ENCODE measurements at regions not wholly inside any gene's neighbourhood (a gene's known extent, or its start where the extent isn't known, plus 50 kb on each side); places are given as distances from the start of the nearest gene placed in this dataset.

GRCh38 chr4:151855747-151856146, 94.9 kb upstream of the GATB start:
- Histone ChIP-seq H3K4me1 (ENCODE audit: control insufficient read depth, insufficient read depth, low read length) (no peaks in the 10 kb centered on the region), H3K27ac (ENCODE audit: extremely low read depth, low read depth, low read length) (no peak overlapping the region), H3K4me3 (ENCODE audit: low read depth, low read length) (no peak overlapping the region), H3K9me3 (ENCODE audit: control insufficient read depth, insufficient read depth, low read depth, low read length) (no peaks in the 10 kb centered on the region), H3K36me3 (ENCODE audit: control insufficient read depth in 2 of 2, insufficient read depth in 1 of 2, low read length in 2 of 2) (no peaks in the 10 kb centered on the region)
- TF ChIP-seq ZNF10 (tag by site-specific recombination; IDR thresholded peaks at IDR 0.05) = no peak
- TF ChIP-seq KLF10 (tag by site-specific recombination; IDR thresholded peaks at IDR 0.05) = no peak
- no peak for TF ChIP-seq ZSCAN4 (tag by site-specific recombination; IDR thresholded peaks at IDR 0.05)
- TF ChIP-seq KLF16 (tag by site-specific recombination; IDR thresholded peaks at IDR 0.05) = no peak
- no peak for TF ChIP-seq ATF2 (tag by site-specific recombination; IDR thresholded peaks at IDR 0.05; ENCODE audit: low read depth)
- TF ChIP-seq ZNF16 (tag by site-specific recombination; IDR thresholded peaks at IDR 0.05; ENCODE audit: low read depth) = no peak
- no peak for TF ChIP-seq PRDM2 (tag by site-specific recombination; IDR thresholded peaks at IDR 0.05; ENCODE audit: borderline replicate concordance)
- no peak for TF ChIP-seq REST (tag by site-specific recombination; IDR thresholded peaks at IDR 0.05)
- TF ChIP-seq ZNF211 (tag by site-specific recombination; IDR thresholded peaks at IDR 0.05; ENCODE audit: low read depth) = no peak
- TF ChIP-seq ZNF561 (tag by site-specific recombination; IDR thresholded peaks at IDR 0.05; ENCODE audit: borderline replicate concordance) = no peak
- TF ChIP-seq ZNF184 (tag by site-specific recombination; IDR thresholded peaks at IDR 0.05) = no peak
- no peak for TF ChIP-seq ZNF654 (tag by site-specific recombination; IDR thresholded peaks at IDR 0.05; ENCODE audit: low read depth)
- no peak for TF ChIP-seq ZNF777 (tag by site-specific recombination; IDR thresholded peaks at IDR 0.05; ENCODE audit: borderline replicate concordance)
- TF ChIP-seq ZBTB48 (tag by site-specific recombination; IDR thresholded peaks at IDR 0.05) = no peak
- TF ChIP-seq ZNF530 (tag by site-specific recombination; IDR thresholded peaks at IDR 0.05; ENCODE audit: low read depth) = no peak
- TF ChIP-seq IKZF3 (tag by site-specific recombination; IDR thresholded peaks at IDR 0.05) = no peak
- TF ChIP-seq ZNF670 (tag by site-specific recombination; IDR thresholded peaks at IDR 0.05; ENCODE audit: low read depth) = no peak
- TF ChIP-seq ZNF449 (tag by site-specific recombination; IDR thresholded peaks at IDR 0.05) = no peak
- no peak for TF ChIP-seq RBAK (tag by site-specific recombination; IDR thresholded peaks at IDR 0.05)
- no peak for TF ChIP-seq ZNF350 (tag by site-specific recombination; IDR thresholded peaks at IDR 0.05)
- ChIA-PET POLR2A (no interaction called here), CTCF (no interaction called here)
